Neuronal stem cell (in vitro differentiated cells): ENCODE measurements at regions not wholly inside any gene's neighbourhood (a gene's known extent, or its start where the extent isn't known, plus 50 kb on each side); places are given as distances from the start of the nearest gene placed in this dataset.

ENCODE experiments used
- DNase-seq: peaks from one replicate; pipeline ENCODE4 v3.0.0-alpha.2; 2013; ENCODE audit warnings: low spot score
- H2AFZ ChIP-seq: one replicate; pipeline ENCODE4 v1.6.1; 2013; ENCODE audit warnings: mild to moderate bottlenecking, low read length, inconsistent platforms
- H2AK5ac ChIP-seq: 2 replicates; pipeline ENCODE4 v1.6.1; 2013; ENCODE audit warnings: low read depth, mild to moderate bottlenecking, inconsistent platforms, low read length, moderate library complexity, mixed read lengths
- H2BK120ac ChIP-seq: 2 replicates; pipeline ENCODE4 v1.6.1; 2013; ENCODE audit warnings: low read depth, mild to moderate bottlenecking, inconsistent platforms, low read length, moderate library complexity, mixed read lengths
- H2BK12ac ChIP-seq: one replicate; pipeline ENCODE4 v1.6.1; 2013; ENCODE audit warnings: low read length, inconsistent platforms
- H2BK15ac ChIP-seq: 2 replicates; pipeline ENCODE4 v1.6.1; 2013; ENCODE audit warnings: mild to moderate bottlenecking, low read length, inconsistent platforms, mixed read lengths
- H2BK5ac ChIP-seq: one replicate; pipeline ENCODE4 v1.6.1; 2013; ENCODE audit warnings: inconsistent platforms, mild to moderate bottlenecking, low read length, moderate library complexity
- H3K14ac ChIP-seq: one replicate; pipeline ENCODE4 v1.6.1; 2013; ENCODE audit warnings: low read length, inconsistent platforms
- H3K18ac ChIP-seq: 2 replicates; pipeline ENCODE4 v1.6.1; 2013; ENCODE audit warnings: low read length, inconsistent platforms
- H3K23ac ChIP-seq: 2 replicates; pipeline ENCODE4 v1.6.1; 2013; ENCODE audit warnings: low read depth, mild to moderate bottlenecking, mixed read lengths, low read length, inconsistent platforms; ENCODE audit not compliant: poor library complexity
- H3K27ac ChIP-seq: replicated peaks from 3 replicates; pipeline ENCODE4 v1.5.1; 2013; ENCODE audit warnings: low read length, inconsistent platforms
- H3K27me3 ChIP-seq, 3 experiments: 2 replicates each; pipeline ENCODE4 v1.6.1; 2013; ENCODE audit warnings: low read length in 3 of 3, mild to moderate bottlenecking in 2 of 3, inconsistent platforms in 1 of 3, low read depth in 1 of 3, mixed read lengths in 1 of 3, moderate library complexity in 1 of 3; ENCODE audit not compliant: control insufficient read depth in 3 of 3, insufficient read depth in 3 of 3
- H3K36me3 ChIP-seq, 2 donors: replicated peaks in 1 of 2; 2 replicates each; pipeline ENCODE4 v1.6.1; 2013; ENCODE audit warnings: low read length in 2 of 2; ENCODE audit not compliant: control insufficient read depth in 2 of 2, insufficient read depth in 2 of 2
- H3K4ac ChIP-seq: 2 replicates; pipeline ENCODE4 v1.6.1; 2013; ENCODE audit warnings: inconsistent platforms, mild to moderate bottlenecking, low read length, moderate library complexity
- H3K4me1 ChIP-seq, 2 donors: 1 replicate in 1 of 2; 2 replicates in 1 of 2; pipeline ENCODE4 v1.6.1; 2013; ENCODE audit warnings: low read length in 2 of 2, low read depth in 1 of 2; ENCODE audit not compliant: control insufficient read depth in 2 of 2, insufficient read depth in 1 of 2
- H3K4me2 ChIP-seq: one replicate; pipeline ENCODE4 v1.6.1; 2013; ENCODE audit warnings: mild to moderate bottlenecking, low read length, inconsistent platforms; ENCODE audit not compliant: insufficient read depth, poor library complexity, severe bottlenecking
- H3K4me3 ChIP-seq, 2 donors: 2 replicates each; pipeline ENCODE4 v1.5.1; 2013; ENCODE audit warnings: low read length in 2 of 2, mild to moderate bottlenecking in 2 of 2, inconsistent platforms in 1 of 2, moderate library complexity in 1 of 2
- H3K79me1 ChIP-seq: one replicate; pipeline ENCODE4 v1.6.1; 2013; ENCODE audit warnings: low read depth, mild to moderate bottlenecking, inconsistent platforms, low read length, moderate library complexity
- H3K9ac ChIP-seq: one replicate; pipeline ENCODE4 v1.6.1; 2013; ENCODE audit warnings: mild to moderate bottlenecking, low read depth, low read length, inconsistent platforms; ENCODE audit not compliant: poor library complexity
- H3K9me3 ChIP-seq, 2 donors: replicated peaks in 1 of 2; 2 replicates each; pipeline versions ENCODE3 to v1.6.1; 2013; ENCODE audit warnings: low read length in 2 of 2, mild to moderate bottlenecking in 2 of 2, inconsistent platforms in 1 of 2, low read depth in 1 of 2, mixed read lengths in 1 of 2, moderate library complexity in 1 of 2; ENCODE audit not compliant: control insufficient read depth in 2 of 2, insufficient read depth in 1 of 2
- H4K8ac ChIP-seq: one replicate; pipeline ENCODE4 v1.6.1; 2013; ENCODE audit warnings: low read depth, mild to moderate bottlenecking, inconsistent platforms, low read length, moderate library complexity
- H4K91ac ChIP-seq: one replicate; pipeline ENCODE4 v1.6.1; 2013; ENCODE audit warnings: low read length, low read depth, mild to moderate bottlenecking, inconsistent platforms; ENCODE audit not compliant: poor library complexity
- WGBS, 2 donors: extraction: QIAGEN DNeasy Blood & Tissue Kit; methylation state at CpG; one replicate each; pipeline ENCODE4 v1.1.7; 2013; ENCODE audit warnings: missing lambda C conversion rate in 2 of 2, mixed read lengths in 1 of 2; ENCODE audit not compliant: insufficient read length in 2 of 2, insufficient replicate concordance in 1 of 2; ENCODE audit errors: extremely low coverage in 2 of 2; 5-methylcytosine and 5-hydroxymethylcytosine counted together

DNA sequence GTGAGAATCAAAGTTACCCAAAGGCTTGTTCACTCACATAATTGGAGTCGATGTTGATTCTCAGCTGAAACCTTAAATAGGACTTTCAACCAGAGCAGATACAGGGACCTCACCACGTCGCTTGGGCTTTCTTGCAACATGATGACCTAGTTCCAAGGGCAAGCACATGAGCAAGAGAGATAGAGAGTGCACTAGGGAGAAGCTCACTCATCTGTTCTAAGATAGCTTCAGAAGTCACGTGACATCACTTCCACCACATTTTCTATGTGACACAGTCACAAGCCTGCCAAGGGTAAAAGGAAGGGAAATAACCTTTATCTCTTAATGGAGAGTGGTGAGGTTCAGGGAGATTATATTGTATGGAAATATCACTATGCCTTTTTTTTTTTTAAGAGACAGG is 470.1 kb upstream of the PLXNA2 start:
- DNase-seq, result no peak
- Histone ChIP-seq H2BK120ac (no peak overlapping the region), H2BK5ac (no peak overlapping the region), H3K27me3 (no peaks in the 10 kb centered on the region), H3K4ac (no peak overlapping the region), H3K4me1 (peaks cover 0 to 7% of the 10 kb centered on the region in 2 donors), H4K8ac (no peak overlapping the region), H2AK5ac (no peak overlapping the region), H3K9ac (no peak overlapping the region), H2BK12ac (no peak overlapping the region), H3K4me2 (no peak overlapping the region), H3K23ac (no peak overlapping the region), H3K4me3 (no peak overlapping the region), H3K14ac (no peak overlapping the region), H3K36me3 (no peaks in the 10 kb centered on the region), H2BK15ac (no peak overlapping the region), H3K27ac (no peak overlapping the region), H3K79me1 (no peaks in the 10 kb centered on the region), H4K91ac (no peak overlapping the region), H3K18ac (no peak overlapping the region), H3K9me3 (no peaks in the 10 kb centered on the region), H2AFZ (no peak overlapping the region)
- no CpG with 5 or more reads among the region's 4 CpGs for WGBS, 2 donors

DNA sequence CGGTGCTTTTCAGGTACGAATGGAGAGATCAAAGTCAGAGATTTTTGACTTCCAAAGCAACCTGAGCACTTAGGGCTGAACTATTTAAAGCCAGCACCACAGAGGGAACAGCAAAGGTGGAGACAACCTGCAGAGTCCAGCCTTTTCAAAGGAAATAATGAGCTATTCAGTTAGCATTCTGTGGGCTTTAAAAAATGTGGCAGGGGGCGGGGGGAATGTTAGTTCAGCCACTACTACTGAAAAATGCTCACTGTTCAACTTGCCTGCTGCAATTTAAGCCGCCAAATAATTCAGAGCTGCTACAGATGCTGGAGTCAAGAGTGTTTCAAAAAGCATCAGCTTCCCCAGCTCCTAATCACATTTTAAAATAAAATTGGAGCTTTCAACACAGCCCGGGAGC is 473.3 kb upstream of the PLXNA2 start:
- Histone ChIP-seq H3K9me3 (peaks cover 0 to 4% of the 10 kb centered on the region in 2 donors), H3K4me2 (no peak overlapping the region), H3K27ac (peak overlapping the region; percentile 20), H2AFZ (no peak overlapping the region), H3K4me3 (no peak overlapping the region), H2AK5ac (no peak overlapping the region), H3K27me3 (no peaks in the 10 kb centered on the region), H3K36me3 (no peaks in the 10 kb centered on the region), H3K9ac (no peak overlapping the region), H3K18ac (no peak overlapping the region), H3K4me1 (peaks cover 0 to 7% of the 10 kb centered on the region in 2 donors), H3K23ac (no peak overlapping the region), H4K91ac (no peak overlapping the region), H2BK15ac (no peak overlapping the region), H3K4ac (no peak overlapping the region), H3K14ac (no peak overlapping the region), H3K79me1 (no peaks in the 10 kb centered on the region), H2BK5ac (no peak overlapping the region), H4K8ac (no peak overlapping the region), H2BK12ac (no peak overlapping the region), H2BK120ac (no peak overlapping the region)
- peak; percentile 11 for DNase-seq
- WGBS, 2 donors, result no CpG with 5 or more reads among the region's 5 CpGs

- Histone ChIP-seq H3K79me1 (no peaks in the 10 kb centered on the region), H2BK5ac (no peak overlapping the region), H2BK15ac (no peak overlapping the region), H2BK120ac (no peak overlapping the region), H2AK5ac (no peak overlapping the region), H3K9me3 (peaks cover 0 to 5% of the 10 kb centered on the region in 2 donors), H3K23ac (no peak overlapping the region), H3K27me3 (no peaks in the 10 kb centered on the region), H3K4me2 (no peak overlapping the region), H4K8ac (no peak overlapping the region), H3K27ac (no peak overlapping the region), H3K36me3 (no peaks in the 10 kb centered on the region), H2AFZ (no peak overlapping the region), H3K4me1 (peaks cover 0 to 6% of the 10 kb centered on the region in 2 donors), H3K4ac (no peak overlapping the region), H2BK12ac (no peak overlapping the region), H3K9ac (no peak overlapping the region), H4K91ac (no peak overlapping the region), H3K4me3 (no peak overlapping the region), H3K14ac (no peak overlapping the region), H3K18ac (no peak overlapping the region)
- no peak for DNase-seq
Measured at GRCh38 chr1:208722592-208722991, 478.4 kb upstream of the PLXNA2 start.

GRCh38 chr1:208724079-208724478 is 479.9 kb upstream of the PLXNA2 start:
- Histone ChIP-seq H2BK12ac (no peak overlapping the region), H3K4me3 (no peak overlapping the region), H3K9ac (no peak overlapping the region), H3K4ac (no peak overlapping the region), H4K91ac (no peak overlapping the region), H3K27ac (no peak overlapping the region), H3K36me3 (no peaks in the 10 kb centered on the region), H3K79me1 (no peaks in the 10 kb centered on the region), H3K14ac (no peak overlapping the region), H3K4me2 (no peak overlapping the region), H3K27me3 (no peaks in the 10 kb centered on the region), H3K9me3 (peaks cover 0 to 5% of the 10 kb centered on the region in 2 donors), H2BK120ac (no peak overlapping the region), H3K18ac (no peak overlapping the region), H3K23ac (no peak overlapping the region), H2BK5ac (no peak overlapping the region), H2AK5ac (no peak overlapping the region), H4K8ac (no peak overlapping the region), H2AFZ (no peak overlapping the region), H2BK15ac (no peak overlapping the region), H3K4me1 (no peaks in the 10 kb centered on the region)
- whole genome bisulfite sequencing, 2 donors, result no CpG with 5 or more reads among the region's 1 CpG
- no peak for DNase-seq
